GM12864 (cell line): ENCODE measurements at regions not wholly inside any gene's neighbourhood (a gene's known extent, or its start where the extent isn't known, plus 50 kb on each side); places are given as distances from the start of the nearest gene placed in this dataset.
"Not testable (repeated sequence)": the region's sequence is repeated elsewhere in the genome, so short reads cannot be mapped to it uniquely, and the experiment has no call there.

Experiments
- DNase-seq: peaks from one replicate; pipeline ENCODE4 v3.0.0-alpha.2; 2011; ENCODE audit warnings: low read depth
- H3K4me3 ChIP-seq: 2 replicates; pipeline ENCODE4 v1.5.1; 2011; ENCODE audit warnings: mild to moderate bottlenecking, low read depth, low read length, control low read depth
- CTCF ChIP-seq: IDR thresholded peaks from 2 replicates; pipeline ENCODE4 v1.5.1; 2011; ENCODE audit warnings: low read depth, mild to moderate bottlenecking, moderate library complexity, low read length, control low read depth, inconsistent platforms; ENCODE audit errors: missing control alignments

- TF ChIP-seq CTCF = no peak
- DNase-seq = no peak
- H3K4me3 ChIP-seq = no peak overlapping the region
These were observed 421.0 kb upstream of the API5 start for GRCh38 chr11:42890773-42891172.

- no peak for TF ChIP-seq CTCF
- DNase-seq = no peak
- no peak overlapping the region for H3K4me3 ChIP-seq
These were observed 410.7 kb upstream of the API5 start for GRCh38 chr11:42901084-42901483.

DNA sequence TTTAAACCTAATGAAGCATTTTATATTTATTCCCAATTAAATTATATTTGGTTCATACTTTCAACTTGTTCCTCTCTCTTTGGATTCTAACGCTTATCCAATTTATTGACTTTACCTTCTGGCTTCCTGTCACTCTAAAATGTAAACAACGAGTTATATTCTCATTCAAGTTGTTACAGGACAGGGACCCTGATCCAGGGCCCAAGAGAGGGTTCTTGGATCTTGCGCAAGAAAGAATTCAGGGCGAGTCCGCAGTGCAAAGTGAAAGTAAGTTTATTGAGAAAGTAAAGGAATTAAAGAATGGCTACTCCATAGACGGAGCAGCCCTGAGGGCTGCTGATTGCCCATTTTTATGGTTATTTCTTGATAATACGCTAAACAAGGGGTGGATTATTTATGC lies 405.6 kb upstream of the API5 start:
- H3K4me3 ChIP-seq = no peak overlapping the region
- TF ChIP-seq CTCF = no peak
- DNase-seq = no peak

GRCh38 chr11:42913731-42914130 lies 398.1 kb upstream of the API5 start:
- no peak for TF ChIP-seq CTCF
- no peak for DNase-seq
- H3K4me3 ChIP-seq = no peak overlapping the region

- TF ChIP-seq CTCF = no peak
- H3K4me3 ChIP-seq = no peak overlapping the region
- no peak for DNase-seq
These were observed 388.1 kb upstream of the API5 start for GRCh38 chr11:42923651-42924050.

DNA sequence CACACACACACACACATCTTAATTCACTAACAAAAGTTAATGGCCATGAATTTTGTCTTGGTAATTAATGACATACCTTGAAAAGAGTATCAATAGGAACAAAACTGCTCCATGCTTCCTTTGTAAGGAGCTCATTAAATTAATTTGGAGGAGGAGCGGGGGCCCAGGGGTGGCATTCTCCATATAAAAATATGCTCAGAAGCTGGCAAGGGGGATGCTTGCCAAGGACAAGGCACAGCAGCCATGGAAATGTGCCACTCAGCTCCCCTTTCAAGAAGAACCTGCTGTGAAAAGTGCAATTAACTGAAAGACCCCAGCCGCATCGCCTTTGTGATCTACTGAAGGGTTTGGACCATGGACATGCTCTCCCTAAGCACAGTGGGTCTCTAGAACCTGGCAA lies 385.9 kb upstream of the API5 start:
- TF ChIP-seq CTCF = no peak
- no peak for DNase-seq
- no peak overlapping the region for H3K4me3 ChIP-seq

DNA sequence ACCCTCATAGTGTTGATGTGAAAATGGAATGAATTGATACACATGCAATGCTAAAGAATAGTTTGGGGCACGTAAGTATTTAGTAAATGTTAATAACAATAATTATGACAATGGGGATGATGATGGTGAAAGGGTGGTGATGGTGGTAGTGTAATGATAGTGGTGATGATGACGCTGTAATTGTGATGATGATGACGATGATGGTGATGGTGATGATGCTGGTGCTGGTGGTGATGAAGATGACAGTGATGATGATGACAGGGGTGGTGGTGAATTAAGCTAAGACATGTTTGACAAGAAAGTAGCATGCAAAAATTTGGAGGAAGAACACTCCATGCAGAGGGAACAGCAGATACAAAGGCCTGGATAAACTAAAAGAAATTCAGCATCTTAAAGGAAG lies 364.4 kb upstream of the API5 start:
- DNase-seq = no peak
- H3K4me3 ChIP-seq = no peak overlapping the region

DNA sequence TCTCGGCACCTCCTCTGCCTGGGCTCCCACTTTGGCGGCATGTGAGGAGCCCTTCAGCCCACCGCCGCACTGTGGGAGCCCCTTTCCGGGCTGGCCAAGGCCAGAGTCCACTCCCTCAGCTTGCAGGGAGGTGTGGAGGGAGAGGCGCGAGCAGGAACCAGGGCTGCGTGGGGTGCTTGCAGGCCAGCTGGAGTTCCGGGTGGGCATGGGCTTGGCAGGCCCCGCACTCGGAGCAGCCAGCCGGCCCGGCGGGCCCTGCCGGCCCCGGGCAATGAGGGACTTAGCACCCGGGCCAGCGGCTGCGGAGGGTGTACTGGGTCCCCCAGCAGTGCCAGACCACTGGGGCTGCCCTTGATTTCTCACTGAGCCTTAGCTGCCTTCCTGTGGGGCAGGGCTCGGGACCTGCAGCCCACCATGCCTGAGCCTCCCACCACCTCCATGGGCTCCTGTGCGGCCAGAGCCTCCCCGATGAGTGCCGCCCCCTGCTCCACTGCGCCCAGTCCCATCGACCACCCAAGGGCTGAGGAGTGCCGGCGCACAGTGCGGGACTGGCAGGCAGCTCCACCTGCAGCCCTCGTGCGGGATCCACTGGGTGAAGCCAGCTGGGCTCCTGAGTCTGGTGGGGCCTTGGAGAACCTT lies 361.9 kb upstream of the API5 start:
- not testable (repeated sequence) for H3K4me3 ChIP-seq, DNase-seq

More for the DNA sequence above, 364.4 kb upstream of the API5 start:
- no peak for TF ChIP-seq CTCF
